ENCODE measurements at regions not wholly inside any gene's neighbourhood (a gene's known extent, or its start where the extent isn't known, plus 50 kb on each side); places are given as distances from the start of the nearest gene placed in this dataset.

- Mint-ChIP-seq H3K27ac (no peak overlapping the region), H3K4me1 (ENCODE audit: low read depth) (peaks cover 10% of the 10 kb centered on the region), H3K27me3 (peaks cover 6% of the 10 kb centered on the region), H3K9me3 (no peaks in the 10 kb centered on the region), H3K4me3 (no peak overlapping the region), H3K36me3 (ENCODE audit: low read depth) (no peaks in the 10 kb centered on the region)
- ChIA-PET POLR2A (no interaction called here), CTCF (interaction anchor here (0.7 to 3.2 kb wide), 16 partner anchors 10 to 194 kb away, joined by 3 to 29 read pairs (median 4); no protein-coding TSS in a partner anchor)
- TF ChIP-seq CTCF (IDR thresholded peaks at IDR 0.05) = peak; percentile 90
- intact Hi-C loops (cut with micrococcal nuclease) = loop anchor here (5.0 kb wide), 2 partner anchors 41 to 371 kb away; no protein-coding TSS in a partner anchor
- ATAC-seq = peak; percentile 74
- no peak for DNase-seq
Observed at GRCh38 chr6:137271245-137272183, 52.3 kb upstream of the IFNGR1 start.

- ChIA-PET CTCF (interaction anchor here (0.8 to 3.2 kb wide), 10 partner anchors 9 to 372 kb away, joined by 3 to 29 read pairs (median 4); no protein-coding TSS in a partner anchor), POLR2A (interaction anchor here (0.7 kb wide), 1 partner anchor 118 kb away, joined by 3 read pairs; no protein-coding TSS in a partner anchor)
- H3K36me3 Mint-ChIP-seq (ENCODE audit: low read depth) = no peaks in the 10 kb centered on the region
- TF ChIP-seq CTCF (IDR thresholded peaks at IDR 0.05) = no peak
- intact Hi-C loops (cut with micrococcal nuclease) = loop anchor here (5.0 kb wide), 2 partner anchors 42 to 372 kb away; no protein-coding TSS in a partner anchor
- peaks cover 10% of the 10 kb centered on the region for H3K4me1 Mint-ChIP-seq (ENCODE audit: low read depth)
- ATAC-seq (no peak), DNase-seq (no peak)
- no peak overlapping the region for H3K27ac Mint-ChIP-seq
- H3K9me3 Mint-ChIP-seq = no peaks in the 10 kb centered on the region
- H3K27me3 Mint-ChIP-seq = peaks cover 8% of the 10 kb centered on the region
- no peak overlapping the region for H3K4me3 Mint-ChIP-seq
Observed at GRCh38 chr6:137269803-137270202, 50.6 kb upstream of the IFNGR1 start.

GRCh38 chr6:137269347-137269746 is 50.2 kb upstream of the IFNGR1 start:
- no peak for TF ChIP-seq CTCF (IDR thresholded peaks at IDR 0.05)
- ChIA-PET CTCF (interaction anchor here (1.0 to 3.2 kb wide), 3 partner anchors 38 to 146 kb away, joined by 3 to 29 read pairs (median 10); no protein-coding TSS in a partner anchor), POLR2A (no interaction called here)
- no peak overlapping the region for H3K27ac Mint-ChIP-seq
- ATAC-seq = no peak
- peaks cover 10% of the 10 kb centered on the region for H3K4me1 Mint-ChIP-seq (ENCODE audit: low read depth)
- intact Hi-C loops (cut with micrococcal nuclease) = no loop called here
- no peak overlapping the region for H3K4me3 Mint-ChIP-seq
- H3K27me3 Mint-ChIP-seq = peaks cover 9% of the 10 kb centered on the region
- no peaks in the 10 kb centered on the region for H3K36me3 Mint-ChIP-seq (ENCODE audit: low read depth)
- DNase-seq = no peak
- no peaks in the 10 kb centered on the region for H3K9me3 Mint-ChIP-seq
